ENCODE measurements at regions not wholly inside any gene's neighbourhood (a gene's known extent, or its start where the extent isn't known, plus 50 kb on each side); places are given as distances from the start of the nearest gene placed in this dataset.

GRCh38 chr4:19675172-19675811 is 576.4 kb upstream of the SLIT2 start:
- no TSS peak for BruUV-seq (replicated peaks)
- Histone ChIP-seq H3K27me3 (replicated peaks in 1 of 2; ENCODE audit: control insufficient read depth in 2 of 2, insufficient read depth in 2 of 2, low read length in 1 of 2) (no peaks in the 10 kb centered on the region), H4K20me1 (ENCODE audit: control insufficient read depth, insufficient read depth) (no peaks in the 10 kb centered on the region), H3K36me3 (ENCODE audit: control insufficient read depth in 2 of 2, insufficient read depth in 2 of 2, low read length in 1 of 2) (no peaks in the 10 kb centered on the region), H3K27ac (ENCODE audit: control insufficient read depth, insufficient read depth) (no peak overlapping the region), H3K9me3 (replicated peaks; ENCODE audit: control insufficient read depth, insufficient read depth, low read length) (no peaks in the 10 kb centered on the region), H3K4me1 (ENCODE audit: control insufficient read depth, insufficient read depth, low read length) (no peaks in the 10 kb centered on the region), H3K4me2 (ENCODE audit: control insufficient read depth, insufficient read depth) (no peak overlapping the region), H3K9ac (ENCODE audit: control insufficient read depth, insufficient read depth, low read length) (no peak overlapping the region), H3K79me2 (ENCODE audit: control insufficient read depth, insufficient read depth, low read length) (no peaks in the 10 kb centered on the region), H2AFZ (ENCODE audit: control insufficient read depth, low read depth, low read length) (no peak overlapping the region), H3K4me3 (no peak overlapping the region)
- FAIRE-seq, result no peak
- SMC1A ChIA-PET (ENCODE audit: uncharacterized antibody, unreplicated experiment), result no interaction called here
- TF ChIP-seq WRNIP1 (IDR thresholded peaks at IDR 0.05; ENCODE audit: borderline replicate concordance, low read depth, low read length), result no peak
- TF ChIP-seq SPI1 (IDR thresholded peaks at IDR 0.05; ENCODE audit: borderline replicate concordance, insufficient read depth, low read depth, low read length), result peak; percentile 71
- in situ Hi-C loops (cut with MboI) (no loop called here), intact Hi-C loops (cut with micrococcal nuclease; ENCODE audit: unreplicated experiment) (no loop called here)
- 27% methylated on average over 4 of the region's 4 CpGs for WGBS (ENCODE audit: insufficient coverage, insufficient replicate concordance, low lambda C conversion rate, missing lambda C conversion rate)
- POLR2A ChIA-PET, result no interaction called here
- ATAC-seq, result no peak
- RAD21 ChIA-PET (ENCODE audit: unreplicated experiment), result no interaction called here
- CTCF ChIA-PET, result interaction anchor here (0.6 kb wide), 1 partner anchor 1546 kb away, joined by 3 read pairs; no protein-coding TSS in a partner anchor
- DNase-seq (ENCODE audit: low read depth, low spot score), result no peak

- Histone ChIP-seq H3K4me3 (no peak overlapping the region), H4K20me1 (ENCODE audit: control insufficient read depth, insufficient read depth) (no peaks in the 10 kb centered on the region), H3K9ac (ENCODE audit: control insufficient read depth, insufficient read depth, low read length) (no peak overlapping the region), H3K4me1 (ENCODE audit: control insufficient read depth, insufficient read depth, low read length) (no peaks in the 10 kb centered on the region), H3K79me2 (ENCODE audit: control insufficient read depth, insufficient read depth, low read length) (no peaks in the 10 kb centered on the region), H3K36me3 (ENCODE audit: control insufficient read depth in 2 of 2, insufficient read depth in 2 of 2, low read length in 1 of 2) (no peaks in the 10 kb centered on the region), H3K4me2 (ENCODE audit: control insufficient read depth, insufficient read depth) (no peak overlapping the region), H3K9me3 (replicated peaks; ENCODE audit: control insufficient read depth, insufficient read depth, low read length) (no peaks in the 10 kb centered on the region), H2AFZ (ENCODE audit: control insufficient read depth, low read depth, low read length) (no peak overlapping the region), H3K27ac (ENCODE audit: control insufficient read depth, insufficient read depth) (no peak overlapping the region), H3K27me3 (replicated peaks in 1 of 2; ENCODE audit: control insufficient read depth in 2 of 2, insufficient read depth in 2 of 2, low read length in 1 of 2) (no peaks in the 10 kb centered on the region)
- intact Hi-C loops (cut with micrococcal nuclease; ENCODE audit: unreplicated experiment) (no loop called here), in situ Hi-C loops (cut with MboI) (no loop called here)
- ChIA-PET POLR2A (no interaction called here), SMC1A (ENCODE audit: uncharacterized antibody, unreplicated experiment) (no interaction called here), RAD21 (ENCODE audit: unreplicated experiment) (no interaction called here), CTCF (no interaction called here)
- DNase-seq (ENCODE audit: low read depth, low spot score), result no peak
- TF ChIP-seq JUND (IDR thresholded peaks at IDR 0.05; ENCODE audit: low read depth, low read length), result no peak
- no peak for FAIRE-seq
- BruUV-seq (replicated peaks), result no TSS peak
- no peak for ATAC-seq
- 62% methylated on average over 5 of the region's 5 CpGs for WGBS (ENCODE audit: insufficient coverage, insufficient replicate concordance, low lambda C conversion rate, missing lambda C conversion rate)
Measured at GRCh38 chr4:19659101-19659500, 592.6 kb upstream of the SLIT2 start.

Data from GM12878 (cell line).